ENCODE measurements at regions not wholly inside any gene's neighbourhood (a gene's known extent, or its start where the extent isn't known, plus 50 kb on each side); places are given as distances from the start of the nearest gene placed in this dataset.
A peak's percentile ranks its signal among the peaks of the same experiment; 100 is the strongest.
"Not testable (repeated sequence)": the region's sequence is repeated elsewhere in the genome, so short reads cannot be mapped to it uniquely, and the experiment has no call there.

GRCh38 chr9:11537566-11537965, 924.8 kb upstream of the PTPRD start:
- no peak for DNase-seq (ENCODE audit: low spot score)

- DNase-seq (ENCODE audit: low spot score), result no peak
These were observed 930.0 kb upstream of the PTPRD start for GRCh38 chr9:11542781-11543180.

GRCh38 chr9:11546231-11546630, 933.4 kb upstream of the PTPRD start:
- no peak for DNase-seq (ENCODE audit: low spot score)

- DNase-seq (ENCODE audit: low spot score), result no peak
These were observed 936.6 kb upstream of the PTPRD start for GRCh38 chr9:11549311-11549794.

- peak; percentile 56 for DNase-seq (ENCODE audit: low spot score)
These were observed 938.3 kb upstream of the PTPRD start for GRCh38 chr9:11551106-11551505.

- no peak for DNase-seq (ENCODE audit: low spot score)
These were observed 945.2 kb upstream of the PTPRD start for GRCh38 chr9:11558043-11558442.

- no peak for DNase-seq (ENCODE audit: low spot score)
These were observed 946.4 kb upstream of the PTPRD start for GRCh38 chr9:11559001-11559776.

GRCh38 chr9:11577522-11577921, 964.7 kb upstream of the PTPRD start:
- peak; percentile 3 for DNase-seq (ENCODE audit: low spot score)

- DNase-seq (ENCODE audit: low spot score), result no peak
These were observed 983.0 kb upstream of the PTPRD start for GRCh38 chr9:11595756-11596155.

GRCh38 chr9:11618241-11618805, 1005.5 kb upstream of the PTPRD start:
- no peak for DNase-seq (ENCODE audit: low spot score)

- DNase-seq (ENCODE audit: low spot score), result no peak
These were observed 1019.9 kb upstream of the PTPRD start for GRCh38 chr9:11632691-11633090.

GRCh38 chr9:11646831-11647230, 1034.0 kb upstream of the PTPRD start:
- no peak for DNase-seq (ENCODE audit: low spot score)

GRCh38 chr9:11653867-11654266, 1039.3 kb upstream of the TYRP1 start:
- no peak for DNase-seq (ENCODE audit: low spot score)

- DNase-seq (ENCODE audit: low spot score), result no peak
These were observed 1029.3 kb upstream of the TYRP1 start for GRCh38 chr9:11663913-11664312.

- DNase-seq (ENCODE audit: low spot score), result no peak
These were observed 1016.4 kb upstream of the TYRP1 start for GRCh38 chr9:11676821-11677220.

GRCh38 chr9:11686733-11687132, 1006.5 kb upstream of the TYRP1 start:
- no peak for DNase-seq (ENCODE audit: low spot score)

- no peak for DNase-seq (ENCODE audit: low spot score)
These were observed 996.1 kb upstream of the TYRP1 start for GRCh38 chr9:11697126-11697525.

GRCh38 chr9:11701706-11702105, 991.5 kb upstream of the TYRP1 start:
- DNase-seq (ENCODE audit: low spot score), result no peak

- DNase-seq (ENCODE audit: low spot score), result no peak
These were observed 990.6 kb upstream of the TYRP1 start for GRCh38 chr9:11702548-11702947.

GRCh38 chr9:11704198-11704597, 989.0 kb upstream of the TYRP1 start:
- DNase-seq (ENCODE audit: low spot score), result not testable (repeated sequence)

- no peak for DNase-seq (ENCODE audit: low spot score)
These were observed 984.3 kb upstream of the TYRP1 start for GRCh38 chr9:11708899-11709298.

GRCh38 chr9:11709567-11709966, 983.6 kb upstream of the TYRP1 start:
- no peak for DNase-seq (ENCODE audit: low spot score)

GRCh38 chr9:11713077-11713476, 980.1 kb upstream of the TYRP1 start:
- DNase-seq (ENCODE audit: low spot score), result no peak

GRCh38 chr9:11722957-11723356, 970.2 kb upstream of the TYRP1 start:
- no peak for DNase-seq (ENCODE audit: low spot score)

Measured in COLO829 (cell line).